Kidney (tissue), 13 donors: ENCODE measurements at regions not wholly inside any gene's neighbourhood (a gene's known extent, or its start where the extent isn't known, plus 50 kb on each side); places are given as distances from the start of the nearest gene placed in this dataset.

ENCODE experiments used
- DNase-seq, 5 donors: peaks; one replicate each; pipeline ENCODE4 v3.0.0-alpha.2; 2013 to 2020
- FAIRE-seq: peaks from 2 replicates; lab custom pipeline; 2012; peaks lifted over from hg19 to GRCh38; lab: Jason Lieb, UNC
- H3K27ac ChIP-seq, 2 donors: one replicate each; pipeline ENCODE4 v1.7.0; 2013; ENCODE audit warnings: low read depth in 2 of 2, low read length in 2 of 2, inconsistent platforms in 1 of 2
- H3K27me3 ChIP-seq: one replicate; pipeline ENCODE4 v1.7.1; 2013; ENCODE audit warnings: low read length, inconsistent platforms; ENCODE audit not compliant: control insufficient read depth, insufficient read depth
- H3K36me3 ChIP-seq, 3 donors: one replicate each; pipeline versions ENCODE4 v1.7.0 to v1.7.1; 2013; ENCODE audit warnings: low read length in 3 of 3, control low read depth in 1 of 3, inconsistent platforms in 1 of 3; ENCODE audit not compliant: insufficient read depth in 3 of 3, control insufficient read depth in 2 of 3
- H3K4me1 ChIP-seq, 3 donors: one replicate each; pipeline versions ENCODE4 v1.7.0 to v1.7.1; 2013; ENCODE audit warnings: low read length in 3 of 3, inconsistent platforms in 1 of 3, low read depth in 1 of 3; ENCODE audit not compliant: control insufficient read depth in 2 of 3, insufficient read depth in 2 of 3
- H3K4me3 ChIP-seq, 3 donors: one replicate each; pipeline versions ENCODE4 v1.7.0 to v1.8.1; 2013; ENCODE audit warnings: low read length in 3 of 3, control low read depth in 1 of 3, inconsistent platforms in 1 of 3
- H3K9ac ChIP-seq, 3 donors: one replicate each; pipeline versions ENCODE4 v1.7.0 to v1.7.1; 2013; ENCODE audit warnings: low read length in 3 of 3, control low read depth in 1 of 3, inconsistent platforms in 1 of 3
- H3K9me3 ChIP-seq, 3 donors: one replicate each; pipeline versions ENCODE4 v1.7.0 to v1.7.1; 2013; ENCODE audit warnings: low read length in 3 of 3, control low read depth in 1 of 3, inconsistent platforms in 1 of 3; ENCODE audit not compliant: control insufficient read depth in 2 of 3, insufficient read depth in 1 of 3
- CTCF ChIP-seq: IDR thresholded peaks from 3 replicates; pipeline ENCODE4 v1.5.1; 2012; ENCODE audit warnings: mild to moderate bottlenecking, moderate library complexity, borderline replicate concordance; ENCODE audit not compliant: insufficient read depth; ENCODE audit errors: extremely low read depth
- intact Hi-C: fragments of 100-400 bp; cut with DNase I; formaldehyde crosslinking; loops from one replicate; pipeline ENCODE4 v1.11.1; 2022
- donor health status: control.
- donor health status: control.
- donor health status: control.
- donor health status: control.
- donor health status: control.
- donor health status: DM: yes; HTN: yes; CAD: no.
- donor health status: Normal renal cell carcinoma (clear cell type).

- FAIRE-seq (no peak), DNase-seq (no peak)
- no peak overlapping the region for H3K27ac ChIP-seq
- no peak overlapping the region for H3K4me3 ChIP-seq
- H3K36me3 ChIP-seq, result no peaks in the 10 kb centered on the region
- H3K27me3 ChIP-seq, result no peaks in the 10 kb centered on the region
- no peaks in the 10 kb centered on the region for H3K9me3 ChIP-seq
- intact Hi-C loops, result no loop called here
- TF ChIP-seq CTCF, result no peak
- H3K9ac ChIP-seq, result no peak overlapping the region
- H3K4me1 ChIP-seq, result no peaks in the 10 kb centered on the region
Observed at GRCh38 chr1:29739176-29739575, 502.9 kb downstream of the PTPRU start.

GRCh38 chr1:29736582-29737188 lies 500.4 kb downstream of the PTPRU start:
- Histone ChIP-seq H3K9ac (no peak overlapping the region), H3K36me3 (no peaks in the 10 kb centered on the region), H3K4me1 (no peaks in the 10 kb centered on the region), H3K27ac (no peak overlapping the region), H3K4me3 (no peak overlapping the region), H3K27me3 (no peaks in the 10 kb centered on the region), H3K9me3 (no peaks in the 10 kb centered on the region)
- DNase-seq (peak in 4 of 5 donors; percentile 40 to 91 (median 76)), FAIRE-seq (no peak)
- TF ChIP-seq CTCF, result no peak
- intact Hi-C loops, result no loop called here

GRCh38 chr1:29732453-29732852 lies 496.1 kb downstream of the PTPRU start:
- TF ChIP-seq CTCF, result no peak
- no peak overlapping the region for H3K9ac ChIP-seq
- no peaks in the 10 kb centered on the region for H3K27me3 ChIP-seq
- no peaks in the 10 kb centered on the region for H3K4me1 ChIP-seq
- no peaks in the 10 kb centered on the region for H3K9me3 ChIP-seq
- no peak overlapping the region for H3K4me3 ChIP-seq
- FAIRE-seq, result no peak
- intact Hi-C loops, result no loop called here
- DNase-seq, result no peak
- no peaks in the 10 kb centered on the region for H3K36me3 ChIP-seq
- no peak overlapping the region for H3K27ac ChIP-seq

GRCh38 chr1:29730623-29731022 lies 494.3 kb downstream of the PTPRU start:
- intact Hi-C loops, result no loop called here
- FAIRE-seq (no peak), DNase-seq (no peak)
- Histone ChIP-seq H3K4me3 (no peak overlapping the region), H3K36me3 (no peaks in the 10 kb centered on the region), H3K27me3 (no peaks in the 10 kb centered on the region), H3K27ac (no peak overlapping the region), H3K9me3 (no peaks in the 10 kb centered on the region), H3K4me1 (no peaks in the 10 kb centered on the region), H3K9ac (no peak overlapping the region)
- no peak for TF ChIP-seq CTCF
